ENCODE measurements at regions not wholly inside any gene's neighbourhood (a gene's known extent, or its start where the extent isn't known, plus 50 kb on each side); places are given as distances from the start of the nearest gene placed in this dataset.

- Mint-ChIP-seq H3K4me3 (no peak overlapping the region), H3K27ac (no peak overlapping the region), H3K36me3 (ENCODE audit: low read depth) (no peaks in the 10 kb centered on the region), H3K27me3 (ENCODE audit: low read depth, poor library complexity) (peaks cover 36% of the 10 kb centered on the region), H3K9me3 (peaks cover 6% of the 10 kb centered on the region), H3K4me1 (no peaks in the 10 kb centered on the region)
- no peak for TF ChIP-seq CTCF (IDR thresholded peaks at IDR 0.05)
- DNase-seq = no peak
These were observed 62.9 kb upstream of the AMZ2 start for GRCh38 chr17:68184816-68185436.

GRCh38 chr17:68185820-68186219 is 62.0 kb upstream of the AMZ2 start:
- Mint-ChIP-seq H3K4me1 (no peaks in the 10 kb centered on the region), H3K27me3 (ENCODE audit: low read depth, poor library complexity) (peaks cover 45% of the 10 kb centered on the region), H3K36me3 (ENCODE audit: low read depth) (no peaks in the 10 kb centered on the region), H3K4me3 (no peak overlapping the region), H3K27ac (no peak overlapping the region), H3K9me3 (peaks cover 14% of the 10 kb centered on the region)
- DNase-seq = no peak
- no peak for TF ChIP-seq CTCF (IDR thresholded peaks at IDR 0.05)

- Mint-ChIP-seq H3K27ac (no peak overlapping the region), H3K4me3 (no peak overlapping the region), H3K36me3 (ENCODE audit: low read depth) (no peaks in the 10 kb centered on the region), H3K27me3 (ENCODE audit: low read depth, poor library complexity) (peaks cover 80% of the 10 kb centered on the region), H3K4me1 (no peaks in the 10 kb centered on the region), H3K9me3 (peaks cover 14% of the 10 kb centered on the region)
- no peak for DNase-seq
- no peak for TF ChIP-seq CTCF (IDR thresholded peaks at IDR 0.05)
These were observed 57.3 kb upstream of the AMZ2 start for GRCh38 chr17:68190495-68190894.

- Mint-ChIP-seq H3K4me3 (peak overlapping the region; percentile 62), H3K36me3 (ENCODE audit: low read depth) (no peaks in the 10 kb centered on the region), H3K27ac (no peak overlapping the region), H3K4me1 (peaks cover 16% of the 10 kb centered on the region), H3K9me3 (no peaks in the 10 kb centered on the region), H3K27me3 (ENCODE audit: low read depth, poor library complexity) (peaks cover 98% of the 10 kb centered on the region)
- no peak for TF ChIP-seq CTCF (IDR thresholded peaks at IDR 0.05)
- DNase-seq = peak; percentile 35
These were observed 52.0 kb upstream of the AMZ2 start for GRCh38 chr17:68195667-68196393.

GRCh38 chr17:68196394-68197090 is 51.3 kb upstream of the AMZ2 start:
- TF ChIP-seq CTCF (IDR thresholded peaks at IDR 0.05) = no peak
- peak overlapping the region; percentile 62 for H3K4me3 Mint-ChIP-seq
- H3K4me1 Mint-ChIP-seq = peaks cover 16% of the 10 kb centered on the region
- H3K27ac Mint-ChIP-seq = no peak overlapping the region
- H3K9me3 Mint-ChIP-seq = no peaks in the 10 kb centered on the region
- peak; percentile 45 for DNase-seq
- peaks cover 100% of the 10 kb centered on the region for H3K27me3 Mint-ChIP-seq (ENCODE audit: low read depth, poor library complexity)
- no peaks in the 10 kb centered on the region for H3K36me3 Mint-ChIP-seq (ENCODE audit: low read depth)
